Retinal pigment epithelial cell (primary cell): ENCODE measurements at regions not wholly inside any gene's neighbourhood (a gene's known extent, or its start where the extent isn't known, plus 50 kb on each side); places are given as distances from the start of the nearest gene placed in this dataset.
A peak's percentile ranks its signal among the peaks of the same experiment; 100 is the strongest.

Experiments
- DNase-seq: peaks from one replicate; pipeline ENCODE4 v3.0.0-alpha.2; 2010; ENCODE audit warnings: low read depth
- H3K4me3 ChIP-seq: 2 replicates; pipeline ENCODE4 v1.5.1; 2011; ENCODE audit warnings: mild to moderate bottlenecking, low read length, control low read depth, moderate library complexity
- TF ChIP-seq, protein P1 (sequence below): conservative IDR thresholded peaks from 2 replicates; pipeline ENCODE4 v1.5.1; 2011; ENCODE audit warnings: low read depth, low read length, control low read depth, inconsistent platforms

GRCh38 chr4:23242962-23243361 lies 550.2 kb downstream of the GBA3 start:
- TF ChIP-seq, protein P1, sequence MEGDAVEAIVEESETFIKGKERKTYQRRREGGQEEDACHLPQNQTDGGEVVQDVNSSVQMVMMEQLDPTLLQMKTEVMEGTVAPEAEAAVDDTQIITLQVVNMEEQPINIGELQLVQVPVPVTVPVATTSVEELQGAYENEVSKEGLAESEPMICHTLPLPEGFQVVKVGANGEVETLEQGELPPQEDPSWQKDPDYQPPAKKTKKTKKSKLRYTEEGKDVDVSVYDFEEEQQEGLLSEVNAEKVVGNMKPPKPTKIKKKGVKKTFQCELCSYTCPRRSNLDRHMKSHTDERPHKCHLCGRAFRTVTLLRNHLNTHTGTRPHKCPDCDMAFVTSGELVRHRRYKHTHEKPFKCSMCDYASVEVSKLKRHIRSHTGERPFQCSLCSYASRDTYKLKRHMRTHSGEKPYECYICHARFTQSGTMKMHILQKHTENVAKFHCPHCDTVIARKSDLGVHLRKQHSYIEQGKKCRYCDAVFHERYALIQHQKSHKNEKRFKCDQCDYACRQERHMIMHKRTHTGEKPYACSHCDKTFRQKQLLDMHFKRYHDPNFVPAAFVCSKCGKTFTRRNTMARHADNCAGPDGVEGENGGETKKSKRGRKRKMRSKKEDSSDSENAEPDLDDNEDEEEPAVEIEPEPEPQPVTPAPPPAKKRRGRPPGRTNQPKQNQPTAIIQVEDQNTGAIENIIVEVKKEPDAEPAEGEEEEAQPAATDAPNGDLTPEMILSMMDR: no peak
- no peak for DNase-seq
- H3K4me3 ChIP-seq: no peak overlapping the region

DNA sequence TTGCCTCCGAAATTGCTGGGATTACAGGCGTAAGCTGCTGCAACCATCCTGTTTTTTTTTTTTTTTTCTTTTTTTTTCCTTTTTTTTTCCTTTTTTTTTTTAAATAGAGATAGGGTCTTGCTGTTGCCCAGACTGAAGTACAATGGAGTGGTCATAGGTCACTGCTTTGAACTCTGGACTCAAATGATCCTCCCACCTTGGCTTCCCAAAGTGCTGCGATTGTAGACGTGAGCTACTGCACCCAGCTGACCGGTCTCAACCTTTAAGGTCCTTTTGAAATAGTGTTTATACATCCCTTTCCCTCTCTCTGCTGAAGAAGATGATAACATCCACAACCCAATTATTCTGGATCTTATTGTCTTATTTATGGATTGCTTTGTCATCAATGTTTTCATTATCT lies 548.7 kb downstream of the GBA3 start:
- TF ChIP-seq, protein P1: no peak
- no peak for DNase-seq
- no peak overlapping the region for H3K4me3 ChIP-seq

GRCh38 chr4:23238848-23239247 lies 546.1 kb downstream of the GBA3 start:
- TF ChIP-seq, protein P1: no peak
- H3K4me3 ChIP-seq: no peak overlapping the region
- DNase-seq: no peak

DNA sequence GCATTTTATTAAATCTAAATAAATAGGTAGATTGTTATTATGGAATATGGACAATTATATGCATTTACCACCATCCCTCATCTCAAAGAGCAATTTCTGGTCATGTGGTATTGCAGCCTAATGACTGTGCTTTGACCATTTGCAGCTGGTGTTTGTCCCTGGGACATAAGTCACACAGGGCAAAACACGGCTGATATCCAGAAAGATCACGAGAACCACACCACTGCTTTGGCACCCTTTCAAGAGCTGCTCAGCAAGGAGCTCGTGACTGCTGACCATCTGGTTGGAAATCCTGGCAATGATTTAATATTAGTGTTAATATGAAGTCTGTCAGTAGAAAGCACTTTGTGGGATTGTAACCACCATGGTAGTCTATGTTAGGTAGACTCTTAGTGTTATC lies 545.0 kb downstream of the GBA3 start:
- H3K4me3 ChIP-seq: no peak overlapping the region
- TF ChIP-seq, protein P1: no peak
- peak; percentile 76 for DNase-seq

DNA sequence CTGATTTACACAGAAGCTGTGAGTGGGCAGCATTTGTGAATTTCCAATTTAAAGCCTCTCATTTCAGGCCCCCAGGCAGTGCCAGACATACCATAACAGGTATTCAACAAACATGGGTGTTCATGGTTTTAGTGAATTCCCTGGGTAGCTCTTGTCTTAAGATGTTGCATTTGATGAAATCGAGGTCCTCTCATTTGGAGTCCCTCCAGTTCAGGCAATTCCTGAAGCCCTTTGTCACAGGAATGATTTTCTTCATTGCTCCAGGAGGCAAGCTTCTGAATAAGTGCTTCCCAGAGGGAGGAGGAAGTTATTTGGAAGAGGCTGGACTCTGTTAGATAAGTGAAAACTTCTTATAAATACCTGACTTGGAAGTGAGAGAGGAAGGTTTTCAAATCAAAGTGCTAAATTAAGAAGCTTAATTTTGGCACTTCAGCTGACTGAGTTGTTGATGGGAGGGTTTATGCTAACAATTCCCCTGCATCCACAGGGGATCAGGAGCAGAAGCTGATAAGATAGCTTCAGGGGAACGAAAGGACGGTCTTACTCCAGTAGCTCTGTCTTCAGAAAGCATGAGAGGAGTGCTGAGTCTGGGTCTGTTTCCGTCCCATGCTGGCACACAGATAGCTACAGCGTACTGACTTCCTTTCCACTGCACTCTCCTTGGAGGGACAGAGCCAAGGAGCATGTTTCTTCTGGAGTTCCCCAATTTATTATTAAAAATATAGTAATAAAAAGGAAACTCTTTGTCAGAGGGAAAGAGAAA lies 543.1 kb downstream of the GBA3 start:
- no peak for DNase-seq
- TF ChIP-seq, protein P1: no peak
- H3K4me3 ChIP-seq: no peak overlapping the region

DNA sequence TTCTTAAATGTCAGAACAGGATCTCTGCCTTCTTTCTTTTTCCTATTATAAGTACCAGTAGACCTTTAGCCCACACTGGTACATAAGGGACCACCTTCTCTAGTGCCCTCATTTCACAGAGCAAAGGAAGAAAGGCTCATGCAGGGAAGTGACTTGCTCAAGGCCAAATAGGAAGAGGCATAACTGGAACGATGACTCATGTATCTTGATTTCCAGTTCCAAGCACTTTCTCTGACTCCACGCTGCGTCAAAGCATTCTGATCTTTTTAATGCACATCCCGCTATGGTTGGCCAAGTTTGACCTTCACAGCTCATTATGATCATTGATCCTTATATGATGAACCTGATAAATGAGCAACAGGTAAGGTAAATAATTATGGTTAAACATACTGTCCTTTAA lies 542.0 kb downstream of the GBA3 start:
- DNase-seq: no peak
- no peak overlapping the region for H3K4me3 ChIP-seq
- TF ChIP-seq, protein P1: no peak

- H3K4me3 ChIP-seq: no peak overlapping the region
- TF ChIP-seq, protein P1: no peak
- DNase-seq: no peak
Measured at GRCh38 chr4:23234018-23234417, 541.3 kb downstream of the GBA3 start.
